IPS-NIHi7 (cell line): ENCODE measurements at regions not wholly inside any gene's neighbourhood (a gene's known extent, or its start where the extent isn't known, plus 50 kb on each side); places are given as distances from the start of the nearest gene placed in this dataset.
"Not testable (repeated sequence)": the region's sequence is repeated elsewhere in the genome, so short reads cannot be mapped to it uniquely, and the experiment has no call there.

ENCODE experiments used
- DNase-seq: peaks from one replicate; pipeline ENCODE4 v3.0.0; 2012; ENCODE audit warnings: mixed read lengths; ENCODE audit errors: extremely low spot score

- DNase-seq = no peak
These were observed 81.4 kb downstream of the ACAA2 start for GRCh38 chr18:49731860-49732311.

DNA sequence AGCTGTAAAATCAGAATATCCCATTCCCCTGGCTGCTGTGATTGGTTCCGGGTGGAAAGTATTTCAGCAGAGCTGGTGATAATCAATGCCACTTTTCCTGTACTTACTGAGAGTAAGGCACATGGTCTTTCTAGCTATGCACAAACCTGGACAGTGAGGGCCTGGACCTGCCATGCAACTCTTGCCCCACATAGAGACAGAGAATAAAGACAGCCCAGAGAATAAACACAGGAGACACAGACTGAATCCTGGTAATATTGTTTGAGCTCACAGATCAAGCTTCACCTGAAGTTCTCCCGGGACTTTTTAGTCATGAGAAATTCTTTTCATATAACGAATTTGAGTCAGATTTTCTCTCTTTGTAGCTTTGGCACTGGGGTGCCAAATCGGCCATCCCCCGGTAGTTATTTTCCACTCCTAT, 81.9 kb downstream of the ACAA2 start:
- DNase-seq = no peak

DNA sequence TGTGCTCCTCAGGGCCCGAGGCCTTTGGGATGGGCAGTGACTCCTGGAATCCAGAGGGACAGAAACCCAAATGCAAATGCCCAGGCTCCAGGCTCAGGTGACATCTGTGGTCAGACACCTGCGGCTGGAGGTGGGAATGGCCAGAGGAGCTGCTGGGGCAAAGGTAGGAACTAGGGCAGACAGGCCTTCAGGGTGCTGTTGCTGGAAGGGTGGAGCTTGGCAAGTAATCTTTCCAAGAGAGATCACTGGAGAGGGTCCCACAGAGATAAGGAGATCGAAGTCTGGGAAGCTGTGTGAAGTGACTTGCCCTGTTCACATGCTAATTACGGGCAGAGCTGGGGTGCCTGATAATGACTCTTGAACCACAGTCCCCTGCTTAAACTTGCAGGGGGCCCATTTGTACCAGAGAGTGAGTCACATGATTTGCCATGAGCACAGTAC, 82.4 kb downstream of the ACAA2 start:
- DNase-seq = no peak

GRCh38 chr18:49728542-49728941, 84.8 kb downstream of the ACAA2 start:
- peak; percentile 81 for DNase-seq

DNA sequence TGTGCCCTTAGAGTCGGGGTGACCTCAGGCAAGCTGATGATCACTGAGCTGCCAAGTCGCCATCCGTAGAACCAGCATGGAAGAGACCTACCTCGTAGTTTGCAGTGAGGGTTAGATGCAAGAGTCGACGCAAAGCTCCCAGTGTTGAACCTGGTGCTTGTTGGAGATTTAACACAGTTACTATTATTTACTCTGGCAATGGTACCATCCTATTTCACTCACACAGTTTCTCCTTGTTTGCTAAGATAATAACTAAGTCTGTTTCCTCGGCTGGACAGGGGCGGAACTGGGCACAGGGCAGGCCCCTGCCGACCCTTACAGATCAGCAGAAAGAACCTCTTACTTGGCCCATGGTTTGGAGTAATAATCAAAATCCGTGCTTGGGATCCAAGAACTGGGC, 85.5 kb downstream of the ACAA2 start:
- no peak for DNase-seq

DNA sequence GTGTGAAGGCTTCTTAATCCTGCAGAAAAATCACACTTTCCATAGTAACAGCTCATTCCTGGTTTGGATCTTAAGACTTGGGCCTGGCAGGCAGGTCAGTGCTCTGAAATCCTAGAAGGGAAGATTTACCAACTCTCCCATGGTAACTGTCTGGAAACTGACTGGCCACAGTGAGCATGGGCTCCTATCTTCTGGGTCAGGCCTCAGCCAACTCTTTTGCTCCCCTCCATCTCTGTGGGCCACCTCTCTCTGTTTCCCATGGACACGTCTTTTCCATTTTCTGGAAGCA, 86.7 kb downstream of the ACAA2 start:
- no peak for DNase-seq

GRCh38 chr18:49725809-49726674, 87.3 kb downstream of the ACAA2 start:
- DNase-seq = peak; percentile 88

DNA sequence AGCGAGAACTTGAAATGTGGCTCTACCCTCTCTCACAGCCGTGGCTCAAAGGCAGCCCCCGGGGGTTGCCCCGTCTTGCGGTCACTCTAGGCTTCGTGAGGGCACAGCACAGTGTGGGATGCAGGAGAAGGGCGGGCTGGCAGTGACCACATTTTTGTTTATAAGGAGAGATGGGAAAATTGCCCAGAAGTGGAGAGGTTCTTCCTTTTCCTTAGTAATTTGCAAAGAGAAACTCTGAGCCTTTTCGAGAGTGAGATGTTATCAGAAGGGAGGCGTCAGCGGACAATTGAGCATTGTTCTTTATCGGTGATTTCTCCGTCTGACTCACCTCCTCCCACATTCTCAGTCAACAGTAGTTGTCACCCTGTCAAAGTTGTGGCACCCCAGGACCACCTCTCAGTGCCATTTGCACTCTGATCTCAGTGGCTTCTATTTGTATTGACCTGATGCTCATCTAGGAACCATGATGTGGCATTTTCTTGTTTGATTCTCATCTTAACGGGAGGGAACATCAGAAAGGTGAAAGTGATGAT, 89.6 kb downstream of the ACAA2 start:
- DNase-seq = no peak

DNA sequence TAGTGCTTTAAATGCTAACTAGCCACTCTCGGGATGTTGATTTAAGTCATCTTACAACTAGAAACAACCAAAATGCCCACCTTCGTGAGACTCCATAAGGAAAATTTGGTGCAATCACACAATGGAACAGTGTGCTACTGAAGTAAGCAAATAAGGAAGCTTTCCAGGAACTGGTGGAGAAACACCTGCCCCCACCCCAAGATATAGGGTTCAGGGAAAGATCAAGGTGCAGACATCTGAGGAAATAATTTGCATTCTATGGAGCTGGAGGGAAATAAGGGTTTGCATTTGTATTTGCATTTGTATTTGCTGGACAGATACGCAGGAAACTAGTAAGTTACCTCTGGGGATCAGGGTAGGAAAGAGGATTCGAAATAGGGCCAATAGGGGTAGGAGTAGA, 90.9 kb downstream of the ACAA2 start:
- DNase-seq = no peak

DNA sequence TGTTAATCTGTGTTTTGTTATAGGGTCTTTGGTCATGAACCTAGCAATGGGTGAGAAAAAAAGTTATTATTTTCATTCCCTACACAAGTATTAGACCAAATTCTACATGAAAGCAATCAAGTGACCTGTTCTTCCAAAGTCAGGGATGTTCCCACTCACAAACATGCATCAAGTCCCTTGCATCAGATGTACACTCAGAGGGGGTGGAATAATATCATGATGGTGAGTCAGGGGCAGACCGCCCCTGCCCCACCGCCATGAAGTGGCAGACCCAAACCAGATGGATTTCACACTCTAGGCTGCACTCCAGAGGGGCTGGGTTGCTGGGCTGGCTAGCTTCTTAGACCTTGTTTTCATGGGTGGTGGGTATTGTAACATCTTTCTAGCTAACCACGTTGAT, 91.4 kb downstream of the ACAA2 start:
- no peak for DNase-seq

DNA sequence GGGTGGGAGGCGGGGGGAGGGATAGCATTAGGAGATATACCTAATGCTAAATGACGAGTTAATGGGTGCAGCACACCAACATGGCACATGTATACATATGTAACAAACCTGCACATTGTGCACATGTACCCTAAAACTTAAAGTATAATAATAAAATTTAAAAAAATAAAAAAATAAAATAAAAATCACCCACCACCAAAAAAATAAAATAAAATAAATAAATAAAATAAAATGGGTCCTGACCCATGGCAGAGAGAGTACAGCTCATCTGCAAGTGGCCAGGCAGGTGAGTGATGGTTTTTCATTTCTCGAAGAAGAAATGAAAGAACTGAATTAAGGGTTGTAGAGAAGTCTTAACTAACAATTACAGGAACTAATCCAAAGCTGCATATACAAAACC, 92.4 kb downstream of the ACAA2 start:
- DNase-seq = not testable (repeated sequence)

- DNase-seq = no peak
These were observed 95.7 kb downstream of the ACAA2 start for GRCh38 chr18:49717617-49718016.

- no peak for DNase-seq
These were observed 97.3 kb downstream of the ACAA2 start for GRCh38 chr18:49716035-49716434.

- DNase-seq = no peak
These were observed 104.0 kb downstream of the ACAA2 start for GRCh38 chr18:49709347-49709690.

- DNase-seq = no peak
These were observed 104.5 kb downstream of the ACAA2 start for GRCh38 chr18:49708662-49709346.

DNA sequence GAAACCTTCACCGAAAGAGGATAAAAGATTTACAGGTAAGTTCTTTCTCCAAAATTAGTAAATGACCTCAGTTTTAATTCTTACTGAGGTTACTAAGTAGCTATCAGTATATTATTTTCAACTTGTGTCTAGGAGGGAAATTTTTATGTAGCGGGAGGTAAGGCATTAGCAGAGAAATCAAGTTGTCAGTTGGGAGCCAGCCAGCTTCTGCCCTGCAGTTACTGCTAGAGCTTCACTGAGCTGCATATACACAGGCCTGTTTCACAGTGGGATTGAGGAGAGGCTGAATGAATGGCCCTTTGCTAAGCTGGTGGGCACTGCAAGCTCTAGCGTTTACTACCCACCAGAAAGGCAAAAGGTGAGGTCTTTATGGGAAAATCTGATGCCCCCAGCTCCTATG, 105.7 kb downstream of the ACAA2 start:
- no peak for DNase-seq

DNA sequence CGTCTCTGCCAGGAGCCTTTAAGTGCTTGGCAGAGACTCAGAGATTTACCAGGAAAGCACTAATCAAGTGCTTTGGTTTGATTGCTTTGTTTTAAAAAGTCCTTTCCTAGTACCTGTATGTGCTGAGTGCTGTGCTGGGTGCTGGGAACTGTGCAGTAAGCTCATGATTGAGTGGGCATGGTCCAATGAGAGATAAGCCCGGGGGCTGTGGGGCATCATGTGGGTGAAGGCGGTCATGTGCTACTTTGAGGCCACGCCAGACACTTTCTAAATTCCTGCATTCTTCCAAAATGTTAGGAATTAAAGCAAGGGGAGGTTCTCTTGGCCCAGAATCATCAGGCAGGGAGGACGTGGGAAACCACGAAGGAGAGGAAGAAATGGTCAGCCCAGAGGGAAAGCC, 109.0 kb downstream of the ACAA2 start:
- no peak for DNase-seq

GRCh38 chr18:49701190-49701589, 112.1 kb downstream of the ACAA2 start:
- DNase-seq = no peak

DNA sequence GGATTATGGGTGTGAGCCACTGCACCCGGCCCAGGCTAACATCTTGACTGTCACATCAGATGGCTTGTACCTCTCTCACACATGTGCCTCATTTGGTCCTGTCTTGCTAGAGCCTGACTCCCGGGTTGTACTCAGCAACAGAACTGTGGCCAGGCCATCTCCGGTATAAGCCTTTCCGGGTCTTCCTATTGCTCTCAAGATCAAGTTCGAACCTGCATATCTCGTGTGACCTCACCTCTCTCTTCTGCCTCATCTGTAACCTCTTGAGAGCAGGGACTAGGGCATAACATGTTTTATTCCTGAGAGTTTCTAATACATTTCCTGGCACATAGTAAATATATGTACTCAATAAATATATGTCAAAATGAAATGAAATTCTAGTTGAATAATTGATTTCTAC, 114.0 kb downstream of the ACAA2 start:
- DNase-seq = no peak

GRCh38 chr18:49698525-49699025, 114.8 kb downstream of the ACAA2 start:
- no peak for DNase-seq

DNA sequence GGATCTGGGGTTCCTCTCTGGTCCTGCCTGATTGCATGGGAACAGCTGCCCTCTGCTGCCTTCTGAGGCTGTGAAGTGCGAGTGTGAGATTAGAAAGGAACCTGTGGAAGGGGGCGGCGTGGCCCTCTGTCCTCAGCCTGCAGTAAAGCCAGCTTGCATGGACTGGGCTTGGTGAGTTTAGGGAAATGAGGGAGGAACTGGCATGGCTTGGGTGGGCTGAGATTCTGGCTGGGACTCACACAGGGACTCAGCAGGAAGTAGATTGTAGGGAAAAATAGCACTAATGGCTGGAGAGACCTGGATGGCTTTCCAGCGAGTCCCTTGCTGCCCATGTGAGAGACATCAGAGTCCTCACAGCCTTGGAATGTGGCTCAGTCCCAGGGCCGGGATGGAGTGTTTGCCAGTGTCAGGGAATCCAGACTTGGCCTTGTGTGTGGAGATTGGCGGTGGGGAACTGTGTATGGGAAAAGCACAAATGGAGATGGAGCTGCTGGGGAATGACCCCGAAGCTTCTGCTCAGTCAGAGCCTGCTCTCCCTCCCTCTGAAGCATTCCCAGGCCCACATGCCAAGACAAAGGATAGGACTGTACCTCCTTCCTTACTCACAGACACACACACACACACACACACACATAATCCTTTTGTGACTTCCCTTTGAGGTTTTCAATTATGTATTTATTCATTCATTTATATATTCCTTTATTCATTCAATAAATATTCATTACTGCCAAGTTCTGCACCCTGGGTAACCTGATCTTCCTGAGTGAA, 115.4 kb downstream of the ACAA2 start:
- DNase-seq = peak; percentile 66

GRCh38 chr18:49697049-49697448, 116.3 kb downstream of the ACAA2 start:
- DNase-seq = no peak
